GM19351 (cell line): ENCODE measurements at regions not wholly inside any gene's neighbourhood (a gene's known extent, or its start where the extent isn't known, plus 50 kb on each side); places are given as distances from the start of the nearest gene placed in this dataset.

Experiments used
- ATAC-seq: cut with Tn5 transposase; IDR thresholded peaks from one replicate; pipeline ENCODE4 v1.9.1; 2021; ENCODE audit warnings: mild to moderate bottlenecking, moderate library complexity; ENCODE audit not compliant: unreplicated experiment

GRCh38 chr5:155290937-155291336 is 277.4 kb downstream of the KIF4B start:
- no peak for ATAC-seq

DNA sequence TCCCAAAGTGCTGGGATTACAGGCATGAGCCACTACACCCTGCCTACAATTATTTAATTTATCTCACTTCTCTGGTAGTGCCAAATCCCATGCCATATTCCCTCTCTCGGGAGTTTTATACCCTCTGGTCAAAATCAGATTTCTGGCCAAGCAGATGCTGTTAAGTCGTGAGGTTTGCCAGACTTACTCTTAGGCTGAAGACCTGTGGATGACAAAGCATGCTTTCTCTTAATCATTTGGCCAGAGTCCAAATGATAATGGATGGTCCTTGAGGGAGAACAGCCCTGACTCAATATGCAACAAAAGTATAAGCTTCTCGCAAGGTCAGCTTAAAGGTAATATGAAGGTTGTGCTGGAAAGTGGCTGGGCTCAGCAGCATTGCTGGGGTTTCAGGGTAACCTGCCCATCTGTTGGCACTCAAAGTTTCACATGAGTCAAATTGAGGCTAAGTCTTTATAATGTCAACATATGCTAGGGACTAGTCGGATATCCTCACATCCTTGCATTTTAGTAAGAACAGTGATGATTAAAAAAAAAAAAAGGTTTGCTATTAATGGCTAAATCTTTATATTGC is 280.1 kb downstream of the KIF4B start:
- no peak for ATAC-seq

- ATAC-seq, result no peak
Measured at GRCh38 chr5:155295111-155295510, 281.6 kb downstream of the KIF4B start.

DNA sequence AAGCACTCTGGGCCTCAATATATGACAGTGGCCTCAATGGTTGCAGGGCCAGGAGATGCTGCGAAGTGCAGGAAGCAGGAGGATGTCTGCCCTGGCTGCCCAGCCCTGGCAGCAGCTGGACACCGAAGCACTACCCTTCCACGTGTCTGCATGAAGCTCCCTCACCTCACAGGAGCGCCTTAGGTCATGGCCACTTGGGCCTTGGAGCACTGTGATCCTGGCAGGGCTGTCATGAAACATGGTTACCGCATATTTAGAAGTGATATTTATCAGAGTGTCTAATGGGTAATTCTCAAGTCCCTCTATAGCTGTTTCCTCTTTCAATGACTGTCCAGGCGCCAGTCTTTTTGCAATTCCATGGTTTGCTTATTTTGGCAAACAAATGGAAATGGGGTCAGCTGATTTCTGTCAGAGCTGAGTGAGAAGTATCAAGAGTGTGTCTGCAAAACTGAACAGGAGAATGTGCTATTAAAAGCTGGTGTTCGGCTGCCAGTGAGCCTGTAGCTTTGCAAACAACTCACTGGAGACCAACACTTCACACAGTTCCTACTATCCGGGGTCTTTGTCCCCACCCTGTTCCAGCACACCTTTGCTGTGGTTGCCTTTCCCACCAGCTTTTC is 285.9 kb downstream of the KIF4B start:
- ATAC-seq, result no peak

DNA sequence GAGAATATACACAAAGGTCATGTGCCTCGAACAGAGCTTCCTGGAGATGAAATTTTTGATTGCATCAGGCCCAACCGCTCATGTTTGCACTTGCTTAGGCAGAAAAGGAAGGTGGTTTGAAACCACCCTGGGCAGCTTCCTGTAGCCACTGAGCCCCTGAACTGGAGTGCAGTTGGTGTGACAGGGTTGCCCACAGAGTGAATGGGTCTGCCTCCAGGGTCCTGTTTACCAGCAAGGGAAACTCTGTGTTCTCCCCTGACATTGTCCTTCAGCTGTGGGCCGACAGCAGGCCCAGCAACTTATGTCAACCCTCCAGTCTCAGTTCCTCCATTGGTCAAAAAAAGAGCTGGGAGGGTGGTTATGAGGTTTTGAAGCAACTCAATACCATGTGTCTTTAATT is 289.6 kb downstream of the KIF4B start:
- peak; percentile 65 for ATAC-seq

- no peak for ATAC-seq
Measured at GRCh38 chr5:155307229-155307628, 293.7 kb downstream of the KIF4B start.

DNA sequence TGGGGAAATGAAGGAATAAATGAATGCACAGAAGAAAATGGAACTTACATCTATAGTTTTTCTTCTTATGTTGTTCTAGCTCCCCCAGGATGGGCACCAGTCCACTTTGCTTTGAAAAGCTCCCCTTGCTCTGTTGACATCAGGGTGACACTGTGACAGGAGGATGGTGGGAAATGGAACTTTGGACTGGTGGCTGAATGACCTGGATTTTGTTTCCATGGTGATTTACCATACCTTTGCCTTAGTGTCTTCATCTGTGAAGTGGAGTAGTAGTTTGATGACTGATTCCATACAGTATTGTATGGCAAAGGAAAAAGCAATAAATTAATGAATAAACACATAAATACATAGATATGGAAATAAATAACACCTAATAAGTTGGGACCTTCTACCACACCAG is 294.7 kb downstream of the KIF4B start:
- ATAC-seq, result no peak

GRCh38 chr5:155309021-155309746 is 295.6 kb downstream of the KIF4B start:
- no peak for ATAC-seq

GRCh38 chr5:155311721-155312120 is 298.2 kb downstream of the KIF4B start:
- no peak for ATAC-seq

- ATAC-seq, result no peak
Measured at GRCh38 chr5:155313518-155313917, 300.0 kb downstream of the KIF4B start.

- ATAC-seq, result no peak
Measured at GRCh38 chr5:155316070-155316714, 302.6 kb downstream of the KIF4B start.

- peak; percentile 99 for ATAC-seq
Measured at GRCh38 chr5:155332618-155333017, 319.1 kb downstream of the KIF4B start.

DNA sequence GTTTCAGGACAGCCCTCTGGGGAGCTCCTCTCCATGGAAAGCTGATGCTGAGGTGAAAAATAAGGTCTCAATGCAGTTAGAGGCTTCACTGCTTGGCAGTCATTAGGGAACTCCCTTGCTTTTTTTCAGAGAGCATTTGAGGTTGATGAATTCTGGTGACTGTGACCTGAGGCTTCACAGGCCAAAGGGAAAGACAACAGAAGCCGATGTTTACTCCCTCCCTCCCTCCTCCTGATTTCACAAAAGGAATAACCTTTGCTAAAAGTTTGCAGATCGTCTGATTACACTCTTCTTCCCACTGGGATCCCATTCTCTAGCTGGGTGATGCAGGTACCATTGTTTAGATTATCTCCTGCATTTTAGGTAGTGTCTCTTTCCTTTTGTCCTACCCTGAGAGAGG is 329.4 kb downstream of the KIF4B start:
- ATAC-seq, result no peak

DNA sequence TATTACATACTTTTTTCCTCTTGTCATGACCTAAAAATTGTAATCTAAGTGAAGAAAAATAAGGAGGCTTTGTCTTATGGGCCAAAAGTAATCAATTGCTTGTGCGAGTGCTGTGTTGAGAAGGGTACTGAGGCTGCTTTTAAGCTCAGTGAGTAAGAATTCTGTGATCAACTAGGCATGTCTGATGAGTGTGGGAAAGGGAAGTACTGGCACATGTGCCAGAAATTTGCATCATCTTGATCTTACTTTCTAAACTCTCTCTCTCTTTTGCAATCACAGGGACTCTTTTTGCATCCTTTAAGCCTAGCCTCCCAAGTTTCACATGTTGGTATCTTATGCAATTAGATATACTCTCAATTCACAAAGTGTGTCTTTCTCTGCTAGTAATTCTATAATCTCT is 329.9 kb downstream of the KIF4B start:
- no peak for ATAC-seq

DNA sequence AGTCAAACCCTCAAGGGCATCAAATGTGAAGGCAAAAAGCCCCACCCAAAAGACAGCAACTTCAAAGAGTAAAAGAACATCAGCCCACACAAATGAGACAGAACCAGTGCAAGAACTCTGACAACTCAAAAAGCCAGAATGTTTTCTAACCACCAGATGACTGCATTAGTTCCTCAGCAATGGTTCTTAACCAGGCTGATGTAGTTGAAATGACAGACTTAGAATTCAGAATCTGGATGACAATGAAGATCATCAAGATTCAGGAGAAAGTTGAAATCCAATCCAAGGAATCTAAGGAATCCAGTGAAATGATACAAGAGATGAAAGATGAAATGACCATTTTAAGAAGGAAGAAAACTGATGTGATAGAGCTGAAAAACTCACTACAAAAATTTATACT is 339.7 kb downstream of the KIF4B start:
- no peak for ATAC-seq

- no peak for ATAC-seq
Measured at GRCh38 chr5:155366096-155366495, 352.5 kb downstream of the KIF4B start.

DNA sequence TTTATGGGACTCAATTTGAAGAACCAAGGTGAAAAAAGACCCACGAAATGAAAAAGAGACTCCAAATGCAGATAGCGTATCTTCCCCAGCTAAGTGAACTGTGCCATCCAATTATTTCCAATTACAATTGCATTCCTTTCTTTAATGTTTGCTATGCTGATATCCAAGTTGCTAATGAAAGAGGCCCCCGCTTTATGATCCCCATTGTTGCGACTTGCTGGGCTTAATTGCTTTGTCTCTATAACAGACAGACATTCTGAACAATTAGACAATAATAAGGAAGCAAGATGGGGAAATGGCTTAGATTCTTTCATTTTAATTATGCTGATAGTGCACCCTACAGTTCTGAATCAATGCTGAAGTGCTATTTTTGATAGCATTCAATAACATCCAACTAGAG is 354.3 kb downstream of the KIF4B start:
- no peak for ATAC-seq

DNA sequence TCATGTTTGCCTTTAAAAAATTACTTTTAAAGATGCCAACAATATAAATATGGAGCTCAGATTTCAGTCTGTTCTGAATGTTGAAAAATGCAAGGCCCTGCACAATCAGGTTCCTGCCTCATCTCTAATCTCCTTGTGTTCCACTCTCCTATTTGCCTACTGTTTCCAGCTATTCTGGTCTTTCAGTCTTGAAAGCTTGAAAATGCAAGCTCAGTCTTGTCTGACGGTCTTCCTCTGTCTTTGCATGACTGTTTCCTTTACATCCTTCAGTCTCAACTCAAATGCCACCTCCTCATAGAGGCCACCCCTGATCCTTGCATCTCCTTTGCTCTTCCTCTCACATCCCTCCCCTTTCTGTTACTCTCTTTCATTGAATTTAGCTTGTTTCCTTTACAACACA is 354.9 kb downstream of the KIF4B start:
- no peak for ATAC-seq

- ATAC-seq, result no peak
Measured at GRCh38 chr5:155380480-155380879, 366.9 kb downstream of the KIF4B start.

DNA sequence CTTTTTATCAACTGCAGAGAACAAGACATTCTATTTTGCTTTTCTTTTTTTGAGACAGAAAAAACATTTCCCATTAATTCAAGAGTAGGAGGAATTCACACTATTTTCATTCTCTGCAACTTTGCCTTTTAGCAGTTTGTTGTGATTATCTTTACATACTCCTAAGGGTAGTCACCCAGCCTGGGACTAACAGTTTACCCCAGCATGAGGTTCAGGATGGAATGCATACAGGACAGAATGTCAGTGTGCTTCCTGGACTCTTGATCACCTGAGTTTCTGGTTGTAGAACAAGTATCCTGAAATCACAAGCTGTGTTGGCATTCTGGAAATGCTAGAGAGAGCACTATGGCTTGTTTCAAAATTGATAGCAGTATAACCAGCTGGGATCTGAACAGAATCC is 368.1 kb downstream of the KIF4B start:
- ATAC-seq, result no peak

DNA sequence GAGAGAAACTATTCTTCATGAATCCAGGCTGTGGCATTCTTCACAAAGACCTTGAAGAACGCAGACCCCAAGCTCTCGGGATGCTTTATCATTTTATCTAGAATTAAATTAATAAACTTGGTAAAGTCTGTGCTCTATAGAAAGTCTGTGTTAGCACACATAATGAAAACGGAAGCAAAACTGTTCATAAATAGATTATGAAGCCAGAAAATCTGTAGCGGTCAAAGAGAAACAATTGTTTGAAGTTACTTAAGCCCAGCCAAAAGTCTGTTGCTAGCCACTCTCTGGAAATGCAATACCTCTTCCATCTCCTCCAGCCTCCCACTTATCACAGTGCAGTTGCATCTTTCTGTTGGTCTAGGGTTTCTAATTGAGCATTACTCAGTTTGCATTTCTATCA is 375.9 kb downstream of the KIF4B start:
- ATAC-seq, result peak; percentile 65

- ATAC-seq, result no peak
Measured at GRCh38 chr5:155394727-155395126, 381.2 kb downstream of the KIF4B start.
